Fibroblast of lung (primary cell): ENCODE measurements at regions not wholly inside any gene's neighbourhood (a gene's known extent, or its start where the extent isn't known, plus 50 kb on each side); places are given as distances from the start of the nearest gene placed in this dataset.

Source experiments
- DNase-seq, 2 donors: peaks; one replicate each; pipeline versions ENCODE4 v3.0.0 to v3.0.0-alpha.2; 2010; ENCODE audit warnings: low read depth in 2 of 2
- H2AFZ ChIP-seq: 2 replicates; pipeline ENCODE4 v1.5.1; 2012; ENCODE audit warnings: low read length, control low read depth, inconsistent platforms
- H3K27ac ChIP-seq: 2 replicates; pipeline ENCODE4 v1.5.1; 2011; ENCODE audit warnings: low read length, control low read depth; ENCODE audit not compliant: insufficient read depth
- H3K27me3 ChIP-seq: 2 replicates; pipeline ENCODE4 v1.5.1; 2011; ENCODE audit warnings: mild to moderate bottlenecking, low read length; ENCODE audit not compliant: control insufficient read depth, insufficient read depth
- H3K36me3 ChIP-seq: 2 replicates; pipeline ENCODE4 v1.5.1; 2011; ENCODE audit warnings: low read length; ENCODE audit not compliant: control insufficient read depth, insufficient read depth
- H3K4me1 ChIP-seq: 2 replicates; pipeline ENCODE4 v1.5.1; 2011; ENCODE audit warnings: low read length; ENCODE audit not compliant: control insufficient read depth, insufficient read depth; ENCODE audit errors: extremely low read depth
- H3K4me2 ChIP-seq: 2 replicates; pipeline ENCODE4 v1.5.1; 2011; ENCODE audit warnings: low read length, control low read depth; ENCODE audit not compliant: insufficient read depth; ENCODE audit errors: extremely low read depth
- H3K4me3 ChIP-seq, 4 experiments: fragments of 200-600 bp in 1 of 4; sonication (generic) in 1 of 4; replicated peaks in 1 of 4; 2 replicates each; pipeline ENCODE4 v1.5.1; 2011 to 2016; ENCODE audit warnings: low read length in 4 of 4, low read depth in 3 of 4, mild to moderate bottlenecking in 3 of 4, control low read depth in 2 of 4, inconsistent platforms in 1 of 4, mixed read lengths in 1 of 4; ENCODE audit not compliant: insufficient read depth in 1 of 4; ENCODE audit errors: control extremely low read depth in 1 of 4
- H3K79me2 ChIP-seq: 2 replicates; pipeline ENCODE4 v1.5.1; 2012; ENCODE audit warnings: mild to moderate bottlenecking, low read length, inconsistent platforms; ENCODE audit not compliant: control insufficient read depth, insufficient read depth
- H3K9ac ChIP-seq: 2 replicates; pipeline ENCODE4 v1.5.1; 2011; ENCODE audit warnings: mild to moderate bottlenecking, low read length, control low read depth; ENCODE audit not compliant: insufficient read depth
- H3K9me3 ChIP-seq: 2 replicates; pipeline ENCODE4 v1.5.1; 2012; ENCODE audit warnings: low read depth, low read length; ENCODE audit not compliant: control insufficient read depth, insufficient read depth
- H4K20me1 ChIP-seq: 2 replicates; pipeline ENCODE4 v1.5.1; 2011; ENCODE audit warnings: low read length; ENCODE audit not compliant: control insufficient read depth, insufficient read depth; ENCODE audit errors: extremely low read depth
- CTCF ChIP-seq, 2 donors: IDR thresholded peaks in 1 of 2; conservative IDR thresholded peaks in 1 of 2; 1 replicate in 1 of 2; 2 replicates in 1 of 2; pipeline ENCODE4 v1.5.1; 2011 to 2012; ENCODE audit warnings: low read length in 2 of 2, control low read depth in 1 of 2, inconsistent platforms in 1 of 2, low read depth in 1 of 2, mild to moderate bottlenecking in 1 of 2
- EZH2 ChIP-seq: IDR thresholded peaks from 2 replicates; pipeline ENCODE4 v1.5.1; 2012; ENCODE audit warnings: low read length, control low read depth, mild to moderate bottlenecking; ENCODE audit errors: missing control alignments

GRCh38 chr4:19711871-19712270 lies 539.8 kb upstream of the SLIT2 start:
- H3K9me3 ChIP-seq = no peaks in the 10 kb centered on the region
- TF ChIP-seq EZH2 (no peak), CTCF (conservative IDR thresholded peaks at IDR 0.05 in 1 of 2, IDR thresholded peaks at IDR 0.05 in 1 of 2; ENCODE audit: low read depth in 1 of 2, low read length in 2 of 2) (no peak)
- no peaks in the 10 kb centered on the region for H4K20me1 ChIP-seq
- no peaks in the 10 kb centered on the region for H3K36me3 ChIP-seq
- H3K4me3 ChIP-seq = no peak overlapping the region
- no peaks in the 10 kb centered on the region for H3K4me1 ChIP-seq
- no peaks in the 10 kb centered on the region for H3K27me3 ChIP-seq
- no peaks in the 10 kb centered on the region for H3K79me2 ChIP-seq
- no peak overlapping the region for H3K9ac ChIP-seq
- H3K27ac ChIP-seq = peak overlapping the region; percentile 16
- H2AFZ ChIP-seq = no peak overlapping the region
- DNase-seq = peak; percentile 75 to 88
- H3K4me2 ChIP-seq = no peak overlapping the region

GRCh38 chr4:19707876-19708275 lies 543.8 kb upstream of the SLIT2 start:
- Histone ChIP-seq H3K9me3 (no peaks in the 10 kb centered on the region), H3K9ac (no peak overlapping the region), H4K20me1 (no peaks in the 10 kb centered on the region), H3K36me3 (no peaks in the 10 kb centered on the region), H3K27ac (no peak overlapping the region), H2AFZ (no peak overlapping the region), H3K79me2 (no peaks in the 10 kb centered on the region), H3K4me1 (no peaks in the 10 kb centered on the region), H3K4me2 (no peak overlapping the region), H3K27me3 (no peaks in the 10 kb centered on the region), H3K4me3 (no peak overlapping the region)
- TF ChIP-seq CTCF (conservative IDR thresholded peaks at IDR 0.05 in 1 of 2, IDR thresholded peaks at IDR 0.05 in 1 of 2; ENCODE audit: low read depth in 1 of 2, low read length in 2 of 2) = no peak
- no peak for TF ChIP-seq EZH2
- DNase-seq = no peak

DNA sequence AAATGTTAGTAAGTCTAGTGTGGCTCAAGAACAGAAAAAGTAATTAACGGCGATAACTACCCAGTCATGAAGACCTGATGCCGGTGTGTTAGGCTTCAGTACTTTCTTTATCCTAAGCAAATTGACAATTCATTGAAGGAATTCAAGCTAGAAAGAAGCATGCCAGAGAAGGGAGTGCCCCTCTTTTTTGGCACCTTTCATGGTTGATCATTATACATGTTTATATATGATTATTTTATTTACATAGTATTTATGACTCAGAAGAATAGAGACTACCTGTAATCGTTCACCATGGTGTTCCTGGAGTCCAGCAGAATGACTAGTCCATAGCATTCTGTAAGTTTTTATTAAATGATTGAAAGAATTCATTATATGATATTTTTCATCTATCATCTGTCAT lies 548.3 kb upstream of the SLIT2 start:
- no peaks in the 10 kb centered on the region for H3K9me3 ChIP-seq
- TF ChIP-seq EZH2 (no peak), CTCF (conservative IDR thresholded peaks at IDR 0.05 in 1 of 2, IDR thresholded peaks at IDR 0.05 in 1 of 2; ENCODE audit: low read depth in 1 of 2, low read length in 2 of 2) (no peak)
- no peaks in the 10 kb centered on the region for H3K36me3 ChIP-seq
- H3K4me2 ChIP-seq = no peak overlapping the region
- no peak overlapping the region for H3K27ac ChIP-seq
- H3K4me3 ChIP-seq = no peak overlapping the region
- no peaks in the 10 kb centered on the region for H3K4me1 ChIP-seq
- DNase-seq = no peak
- H3K79me2 ChIP-seq = no peaks in the 10 kb centered on the region
- no peaks in the 10 kb centered on the region for H3K27me3 ChIP-seq
- no peaks in the 10 kb centered on the region for H4K20me1 ChIP-seq
- H2AFZ ChIP-seq = no peak overlapping the region
- no peak overlapping the region for H3K9ac ChIP-seq
